NCI-H2227 treated with DMSO at 0.1 percent for 48 hours (cell line): ENCODE measurements at regions not wholly inside any gene's neighbourhood (a gene's known extent, or its start where the extent isn't known, plus 50 kb on each side); places are given as distances from the start of the nearest gene placed in this dataset.

Experiments used
- DNase-seq: peaks from one replicate; lab custom pipeline; 2025; lab: John Stamatoyannopoulos, UW

DNA sequence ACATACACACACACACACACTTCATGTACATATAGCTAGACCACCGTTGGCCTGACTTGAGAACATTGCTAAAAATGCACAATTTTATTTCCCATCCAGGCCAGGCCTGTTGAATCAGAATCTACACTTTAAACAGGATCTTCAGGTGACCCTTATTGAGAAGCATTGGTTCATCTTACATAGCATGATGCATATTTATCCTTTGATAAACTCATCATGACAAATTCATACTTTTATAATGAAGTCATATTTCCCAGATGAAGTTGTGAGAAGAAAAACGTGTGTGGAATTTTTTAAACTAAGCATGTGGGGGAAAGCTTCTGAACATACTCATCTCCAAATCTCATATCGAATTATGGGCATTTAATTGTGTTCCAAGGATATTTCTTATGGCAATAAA lies 877.7 kb downstream of the MRPL39 start:
- DNase-seq = no peak

GRCh38 chr21:24727803-24728440 lies 879.4 kb downstream of the MRPL39 start:
- DNase-seq = no peak

GRCh38 chr21:24716281-24716918 lies 890.9 kb downstream of the MRPL39 start:
- no peak for DNase-seq

GRCh38 chr21:24714646-24715200 lies 892.6 kb downstream of the MRPL39 start:
- DNase-seq = no peak

DNA sequence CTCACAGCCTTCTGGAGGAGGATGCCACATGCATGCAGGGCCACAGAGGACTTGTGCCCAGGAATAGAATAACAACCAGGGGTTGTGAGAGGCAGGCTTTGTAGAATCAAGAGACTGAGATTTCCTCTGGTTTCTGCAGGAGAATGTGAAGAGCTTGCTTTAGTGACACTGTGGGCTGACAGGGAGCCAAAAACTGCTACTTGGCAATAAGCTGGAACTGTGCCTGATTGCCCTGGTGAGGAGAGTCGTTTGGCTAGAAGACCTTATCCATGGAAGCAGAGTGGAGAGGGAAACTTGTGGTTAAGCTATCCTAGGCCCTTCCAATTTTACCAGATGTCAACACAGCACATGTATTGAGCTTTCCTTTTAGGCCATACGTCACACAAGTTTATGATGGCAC lies 902.1 kb downstream of the MRPL39 start:
- DNase-seq = no peak

GRCh38 chr21:24693779-24694178 lies 913.5 kb downstream of the MRPL39 start:
- no peak for DNase-seq

DNA sequence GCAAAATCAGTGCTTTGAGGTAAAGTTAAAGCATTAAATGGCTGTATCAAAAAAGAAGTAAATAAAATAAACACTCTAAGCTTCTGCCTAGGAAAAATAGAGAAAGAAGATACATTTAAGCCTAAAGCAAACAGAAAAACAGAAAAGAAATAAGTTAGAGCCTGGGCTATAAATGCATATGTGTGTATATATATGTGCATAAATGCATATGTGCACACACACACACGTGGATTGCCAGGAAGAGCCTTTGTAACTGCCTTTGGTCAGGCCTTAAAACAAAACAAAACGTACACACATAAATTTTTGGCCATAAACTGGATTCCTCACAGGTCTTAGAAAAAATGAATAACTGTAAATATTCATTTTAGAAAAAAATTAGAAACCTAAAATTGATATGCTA lies 925.8 kb downstream of the MRPL39 start:
- no peak for DNase-seq

DNA sequence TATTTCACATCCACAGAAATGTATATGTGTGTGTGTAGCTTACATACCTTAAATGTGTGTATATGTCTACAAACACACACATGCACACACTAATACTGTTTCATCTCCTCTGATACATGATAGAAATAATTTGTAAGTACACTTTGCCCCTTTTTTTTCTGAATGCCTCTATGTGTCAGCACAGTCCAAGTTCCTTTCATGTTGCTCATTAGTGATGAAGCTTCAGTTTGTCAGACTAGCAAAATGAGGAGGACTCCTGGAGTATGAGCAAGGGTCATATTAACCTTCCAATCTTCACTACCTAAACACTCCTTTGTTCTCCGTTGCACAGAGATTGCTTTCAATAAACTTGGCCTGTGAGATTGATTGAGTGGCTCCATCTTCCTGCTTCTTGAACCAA lies 935.4 kb downstream of the MRPL39 start:
- DNase-seq = no peak

DNA sequence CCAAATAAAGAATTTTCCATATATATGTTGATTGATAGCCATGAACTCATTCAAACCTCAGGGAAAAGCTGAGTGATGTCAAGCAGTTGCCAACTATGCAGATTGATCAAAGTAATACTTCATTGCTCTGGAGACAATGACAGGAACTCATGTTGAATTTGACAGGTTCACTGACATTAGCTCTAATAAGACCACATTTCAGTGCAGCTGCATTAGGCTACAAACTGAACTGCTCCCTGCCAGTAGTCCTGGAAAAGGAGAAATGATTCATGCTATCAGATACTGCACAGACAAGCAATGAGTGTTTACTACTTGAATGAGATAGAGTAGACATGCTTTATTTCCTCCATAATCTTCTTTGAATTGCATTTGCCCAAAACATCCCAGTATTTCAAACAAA lies 948.4 kb downstream of the MRPL39 start:
- no peak for DNase-seq

- no peak for DNase-seq
These were observed 949.3 kb downstream of the MRPL39 start for GRCh38 chr21:24658026-24658425.

DNA sequence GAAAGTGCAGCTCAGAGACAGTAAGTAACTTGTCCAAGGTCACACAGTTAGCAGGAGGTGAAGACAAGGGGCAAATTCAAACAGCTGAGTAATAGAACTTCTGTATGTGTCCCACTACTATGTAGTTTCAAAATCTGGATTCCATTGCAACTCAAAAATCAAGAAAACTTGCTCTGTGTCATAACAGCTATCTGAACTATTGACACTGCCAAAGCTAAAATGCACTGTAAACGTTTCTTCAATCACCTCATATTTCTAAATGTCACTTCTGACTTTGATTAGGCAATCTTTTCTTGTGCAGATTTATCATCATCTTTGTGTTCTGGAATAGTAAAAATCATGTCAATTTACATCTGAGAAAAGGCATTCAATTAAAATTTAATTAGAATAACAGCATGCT lies 957.6 kb downstream of the MRPL39 start:
- no peak for DNase-seq

DNA sequence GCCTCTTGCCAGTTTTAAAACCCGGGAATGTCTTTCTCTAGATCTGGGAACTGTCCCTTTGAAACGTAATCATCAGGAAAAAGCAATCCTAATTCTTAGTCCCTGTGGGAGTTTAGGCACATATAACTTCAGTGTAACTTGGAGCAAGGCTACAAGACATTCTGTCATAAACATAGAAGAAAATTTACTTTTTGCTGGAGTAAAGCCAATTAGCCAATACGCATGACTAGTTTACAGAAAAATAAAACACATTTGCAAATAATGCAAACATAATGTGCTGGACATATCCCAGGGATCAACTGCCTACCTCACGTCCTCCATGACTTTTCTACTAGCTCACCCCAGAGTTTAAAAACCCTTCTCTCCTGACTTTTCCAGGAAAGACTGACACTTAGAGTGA lies 970.6 kb downstream of the MRPL39 start:
- DNase-seq = no peak

DNA sequence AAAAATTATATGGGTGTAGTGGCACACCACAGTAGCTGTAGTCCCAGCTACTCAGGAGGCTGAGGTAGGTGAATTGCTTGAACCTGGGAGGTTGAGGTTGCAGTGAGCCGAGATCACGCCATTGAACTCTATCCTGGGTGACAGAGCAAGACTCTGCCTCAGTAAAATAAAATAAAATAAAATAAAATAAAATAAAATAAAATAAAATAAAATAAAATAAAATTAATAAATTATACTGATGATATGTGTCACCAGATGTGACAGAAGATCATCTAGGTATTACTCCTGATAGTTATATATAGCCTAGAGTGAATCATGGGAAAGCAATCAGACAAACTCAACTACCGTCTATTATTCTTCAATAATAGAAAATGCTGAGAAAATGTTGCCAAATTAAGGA lies 972.5 kb downstream of the MRPL39 start:
- no peak for DNase-seq

GRCh38 chr21:24628536-24628935 lies 978.7 kb downstream of the MRPL39 start:
- no peak for DNase-seq

- DNase-seq = no peak
These were observed 979.2 kb downstream of the MRPL39 start for GRCh38 chr21:24628046-24628445.

- no peak for DNase-seq
These were observed 989.5 kb downstream of the MRPL39 start for GRCh38 chr21:24617819-24618218.

GRCh38 chr21:24594082-24594481 lies 1013.2 kb downstream of the MRPL39 start:
- no peak for DNase-seq

- DNase-seq = no peak
These were observed 1017.0 kb downstream of the MRPL39 start for GRCh38 chr21:24590261-24590660.

- no peak for DNase-seq
These were observed 1023.8 kb downstream of the MRPL39 start for GRCh38 chr21:24583473-24583872.

GRCh38 chr21:24577301-24577700 lies 1030.0 kb downstream of the MRPL39 start:
- no peak for DNase-seq

- DNase-seq = no peak
These were observed 1046.0 kb downstream of the MRPL39 start for GRCh38 chr21:24561291-24561690.

DNA sequence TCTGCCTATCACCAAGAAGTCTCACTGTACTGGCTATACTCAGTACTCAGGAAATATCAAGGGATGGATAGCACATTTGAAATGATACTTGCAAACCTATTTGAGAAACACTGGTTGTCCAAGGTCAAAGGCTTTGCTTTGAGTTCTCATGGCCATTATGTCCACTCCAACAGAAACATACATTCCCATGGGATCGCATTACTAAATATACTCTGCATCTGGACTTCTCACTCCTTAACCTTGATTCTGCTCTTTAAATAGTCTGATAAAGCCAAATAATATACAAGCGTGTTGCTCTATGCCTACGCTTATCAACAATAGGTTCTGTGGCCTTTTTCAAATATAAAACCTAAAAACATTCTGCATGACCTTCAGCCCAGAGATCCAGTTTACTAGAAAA lies 1054.8 kb downstream of the MRPL39 start:
- no peak for DNase-seq

DNA sequence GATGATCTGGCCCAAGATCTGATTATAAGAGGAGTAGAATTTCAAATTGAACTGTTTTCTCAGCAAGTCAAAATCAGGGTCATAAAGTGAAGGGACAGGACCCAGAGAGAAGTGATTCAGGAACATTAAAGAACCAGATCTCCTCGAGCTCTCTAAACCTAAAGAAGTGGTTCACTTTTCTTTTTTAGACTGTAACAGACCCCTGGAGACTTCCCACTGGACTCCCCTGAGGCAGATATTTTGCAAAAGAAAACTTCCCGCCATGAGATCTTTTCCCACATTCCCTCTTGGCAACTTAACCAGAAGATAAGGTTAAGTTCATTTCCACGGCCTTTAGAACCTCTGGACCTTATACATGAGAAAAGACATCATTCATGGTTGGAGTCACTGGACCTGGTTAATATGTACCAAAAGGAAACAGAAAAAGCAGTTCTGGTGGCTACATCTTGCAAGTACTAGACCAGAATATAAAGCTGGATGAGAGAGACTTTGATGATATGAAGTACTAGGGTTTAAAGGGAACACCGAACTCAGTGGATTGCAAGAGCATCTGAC lies 1061.4 kb downstream of the MRPL39 start:
- no peak for DNase-seq
